GM12878 (cell line): ENCODE measurements at regions not wholly inside any gene's neighbourhood (a gene's known extent, or its start where the extent isn't known, plus 50 kb on each side); places are given as distances from the start of the nearest gene placed in this dataset.

ENCODE experiments used
- ATAC-seq: fragments of 200-7000 bp; cut with Tn5 transposase; 3 replicates; pipeline ENCODE4 v1.9.1; 2020; ENCODE audit warnings: mild to moderate bottlenecking, moderate library complexity
- BruUV-seq: library from RNA; stranded (reverse); fragments of 400-500 nt; replicated peaks from 2 replicates; lab custom pipeline; 2021; lab: Mats Ljungman, UMichigan
- CTCF ChIA-PET: fragments of 300-600 bp; sonication (Branson Sonifier 250); formaldehyde crosslinking; extraction: SDS; loops from one replicate; lab custom pipeline; 2021; ENCODE audit warnings: inconsistent platforms; lab: Yijun Ruan, JAX
- POLR2A ChIA-PET: fragments of 350-600 bp; formaldehyde crosslinking; extraction: SDS; loops from one replicate; lab custom pipeline; 2021; ENCODE audit warnings: inconsistent platforms; lab: Charles Lee
- RAD21 ChIA-PET: fragments of 300-600 bp; sonication (Branson Sonifier 250); formaldehyde crosslinking; loops from one replicate; lab custom pipeline; 2023; ENCODE audit warnings: antibody characterized with exemption; ENCODE audit not compliant: unreplicated experiment; lab: Charles Lee
- SMC1A ChIA-PET: fragments of 300-600 bp; sonication (Branson Sonifier 250); formaldehyde crosslinking; loops from one replicate; lab custom pipeline; 2023; ENCODE audit not compliant: unreplicated experiment, uncharacterized antibody; lab: Charles Lee
- DNase-seq: peaks from one replicate; pipeline ENCODE4 v3.0.0-alpha.2; 2011; ENCODE audit warnings: low read depth, low spot score
- FAIRE-seq: peaks from 3 replicates; lab custom pipeline; 2011; peaks lifted over from hg19 to GRCh38; lab: Jason Lieb, UNC
- H2AFZ ChIP-seq: 2 replicates; pipeline ENCODE4 v1.6.0; 2011; ENCODE audit warnings: low read depth, low read length, control low read depth; ENCODE audit not compliant: control insufficient read depth
- H3K27ac ChIP-seq: 2 replicates; pipeline ENCODE4 v1.5.1; 2011; ENCODE audit warnings: control low read depth; ENCODE audit not compliant: control insufficient read depth, insufficient read depth
- H3K27me3 ChIP-seq, 2 experiments: replicated peaks in 1 of 2; 2 replicates each; pipeline versions ENCODE4 v1.6.0 to v1.6.1; 2011; ENCODE audit warnings: low read length in 1 of 2; ENCODE audit not compliant: control insufficient read depth in 2 of 2, insufficient read depth in 2 of 2
- H3K36me3 ChIP-seq, 2 experiments: 2 replicates each; pipeline ENCODE4 v1.5.1; 2011; ENCODE audit warnings: low read length in 1 of 2; ENCODE audit not compliant: control insufficient read depth in 2 of 2, insufficient read depth in 2 of 2
- H3K4me1 ChIP-seq: 2 replicates; pipeline ENCODE4 v1.6.1; 2011; ENCODE audit warnings: mild to moderate bottlenecking, low read length, moderate library complexity, mixed read lengths; ENCODE audit not compliant: control insufficient read depth, insufficient read depth
- H3K4me2 ChIP-seq: 2 replicates; pipeline ENCODE4 v1.6.0; 2011; ENCODE audit warnings: control low read depth; ENCODE audit not compliant: control insufficient read depth, insufficient read depth
- H3K4me3 ChIP-seq: fragments of 200-600 bp; sonication (generic); 2 replicates; pipeline ENCODE4 v1.5.1; 2016
- H3K79me2 ChIP-seq: 2 replicates; pipeline ENCODE4 v1.6.0; 2011; ENCODE audit warnings: low read length; ENCODE audit not compliant: control insufficient read depth, insufficient read depth
- H3K9ac ChIP-seq: 2 replicates; pipeline ENCODE4 v1.8.0; 2011; ENCODE audit warnings: low read length, control low read depth, mixed read lengths; ENCODE audit not compliant: control insufficient read depth, insufficient read depth
- H3K9me3 ChIP-seq: replicated peaks from 3 replicates; pipeline ENCODE4 v1.5.1; 2011; ENCODE audit warnings: mild to moderate bottlenecking, low read length; ENCODE audit not compliant: control insufficient read depth, insufficient read depth
- H4K20me1 ChIP-seq: 2 replicates; pipeline ENCODE4 v1.6.0; 2011; ENCODE audit not compliant: control insufficient read depth, insufficient read depth
- ATF2 ChIP-seq: IDR thresholded peaks from 2 replicates; pipeline ENCODE4 v1.6.1; 2012; ENCODE audit warnings: low read length, inconsistent platforms
- BCLAF1 ChIP-seq: fragments of 450-650 bp; IDR thresholded peaks from 2 replicates; pipeline ENCODE4 v1.6.1; 2017; ENCODE audit warnings: antibody characterized with exemption, mild to moderate bottlenecking, moderate library complexity
- CBX3 ChIP-seq: fragments of 200-600 bp; sonication (generic); IDR thresholded peaks from 2 replicates; pipeline ENCODE4 v1.6.1; 2016; ENCODE audit warnings: low read depth, borderline replicate concordance
- EGR1 ChIP-seq, 2 experiments: IDR thresholded peaks; 1 replicate in 1 of 2; 2 replicates in 1 of 2; pipeline ENCODE4 v1.6.1; 2011 to 2012; ENCODE audit warnings: low read depth in 2 of 2, low read length in 2 of 2, borderline replicate concordance in 1 of 2, mild to moderate bottlenecking in 1 of 2, moderate library complexity in 1 of 2
- EZH2 ChIP-seq: IDR thresholded peaks from 2 replicates; pipeline ENCODE4 v1.6.1; 2012; ENCODE audit warnings: low read depth, mild to moderate bottlenecking, control low read depth, inconsistent platforms, low read length, borderline replicate concordance; ENCODE audit not compliant: control insufficient read depth
- KAT2A ChIP-seq: conservative IDR thresholded peaks from 2 replicates; pipeline ENCODE4 v1.6.1; 2011; ENCODE audit warnings: low read depth, low read length; ENCODE audit not compliant: control insufficient read depth
- KDM1A ChIP-seq: fragments of 200-600 bp; sonication (generic); IDR thresholded peaks from 2 replicates; pipeline ENCODE4 v1.6.1; 2016; ENCODE audit warnings: borderline replicate concordance
- MAX ChIP-seq: IDR thresholded peaks from 2 replicates; pipeline ENCODE4 v1.6.1; 2012; ENCODE audit warnings: low read depth, low read length, improper control_type of control experiment
- MYB ChIP-seq: fragments of 150-350 bp; IDR thresholded peaks from 2 replicates; pipeline ENCODE4 v1.6.1; 2014; ENCODE audit warnings: mild to moderate bottlenecking, low read depth, low read length, borderline replicate concordance
- NR2C1 ChIP-seq: fragments of 450-650 bp; IDR thresholded peaks from 2 replicates; pipeline ENCODE4 v1.6.1; 2017; ENCODE audit warnings: antibody characterized with exemption, mild to moderate bottlenecking, moderate library complexity
- POLR2AphosphoS2 ChIP-seq: IDR thresholded peaks from 2 replicates; pipeline ENCODE4 v1.6.1; 2011; ENCODE audit warnings: low read depth, mild to moderate bottlenecking, low read length, improper control_type of control experiment, moderate library complexity
- RAD51 ChIP-seq: fragments of 450-650 bp; IDR thresholded peaks from 2 replicates; pipeline ENCODE4 v1.6.1; 2016; ENCODE audit warnings: moderate library complexity, mild to moderate bottlenecking, inconsistent platforms
- SMAD1 ChIP-seq: fragments of 450-650 bp; IDR thresholded peaks from 2 replicates; pipeline ENCODE4 v1.6.1; 2018; ENCODE audit warnings: mild to moderate bottlenecking, low read depth; ENCODE audit not compliant: partially characterized antibody
- TCF12 ChIP-seq: IDR thresholded peaks from 2 replicates; pipeline ENCODE4 v1.6.1; 2011; ENCODE audit warnings: low read depth, mild to moderate bottlenecking, low read length
- WGBS: methylation state at CpG from one replicate; pipeline ENCODE4 v1.1.6; 2016; ENCODE audit warnings: low lambda C conversion rate; ENCODE audit not compliant: insufficient replicate concordance, insufficient coverage; ENCODE audit errors: missing lambda C conversion rate; 5-methylcytosine and 5-hydroxymethylcytosine counted together
- in situ Hi-C: fragments of 300-500 bp; cut with MboI; formaldehyde crosslinking; loops from 9 replicates; pipeline ENCODE4 v1.14.3; 2018; ENCODE audit warnings: mixed read lengths
- intact Hi-C: fragments of 100-400 bp; cut with micrococcal nuclease; formaldehyde crosslinking; loops from one replicate; pipeline ENCODE4 v1.14.2; 2022; ENCODE audit not compliant: unreplicated experiment
- TF ChIP-seq, protein P1 (sequence below): fragments of 450-650 bp; IDR thresholded peaks from 2 replicates; pipeline ENCODE4 v1.6.1; 2017; ENCODE audit warnings: mild to moderate bottlenecking, low read depth, inconsistent platforms; ENCODE audit not compliant: poor library complexity, severe bottlenecking
- TF ChIP-seq, protein P2 (sequence below): IDR thresholded peaks from 2 replicates; pipeline ENCODE4 v1.6.1; 2011; ENCODE audit warnings: low read depth, mild to moderate bottlenecking, low read length, moderate library complexity, borderline replicate concordance; ENCODE audit errors: extremely low read depth
- TF ChIP-seq, protein P3 (sequence below): fragments of 450-650 bp; IDR thresholded peaks from 2 replicates; pipeline ENCODE4 v1.6.1; 2016; ENCODE audit warnings: mild to moderate bottlenecking

- H3K36me3 ChIP-seq, result no peaks in the 10 kb centered on the region
- in situ Hi-C loops, result no loop called here
- ChIA-PET CTCF (interaction anchor here (0.7 kb wide), 2 partner anchors 143 to 1365 kb away, joined by 3 read pairs; no protein-coding TSS in a partner anchor), SMC1A (no interaction called here), POLR2A (no interaction called here), RAD21 (interaction anchor here (0.6 kb wide), 1 partner anchor 179 kb away, joined by 3 read pairs; no protein-coding TSS in a partner anchor)
- intact Hi-C loops, result no loop called here
- no peak overlapping the region for H3K27ac ChIP-seq
- ATAC-seq, result no peak
- no peaks in the 10 kb centered on the region for H3K4me1 ChIP-seq
- H3K27me3 ChIP-seq, result no peaks in the 10 kb centered on the region
- H3K79me2 ChIP-seq, result no peaks in the 10 kb centered on the region
- no peaks in the 10 kb centered on the region for H4K20me1 ChIP-seq
- no peak overlapping the region for H3K4me2 ChIP-seq
- no peaks in the 10 kb centered on the region for H3K9me3 ChIP-seq
- no peak for DNase-seq
- WGBS, result 66% methylated on average over 3 of the region's 3 CpGs
- BruUV-seq, result no TSS peak
- H3K9ac ChIP-seq, result no peak overlapping the region
- H3K4me3 ChIP-seq, result no peak overlapping the region
- no peak for FAIRE-seq
- no peak overlapping the region for H2AFZ ChIP-seq
- TF ChIP-seq NR2C1, result no peak
- TF ChIP-seq, protein P1, sequence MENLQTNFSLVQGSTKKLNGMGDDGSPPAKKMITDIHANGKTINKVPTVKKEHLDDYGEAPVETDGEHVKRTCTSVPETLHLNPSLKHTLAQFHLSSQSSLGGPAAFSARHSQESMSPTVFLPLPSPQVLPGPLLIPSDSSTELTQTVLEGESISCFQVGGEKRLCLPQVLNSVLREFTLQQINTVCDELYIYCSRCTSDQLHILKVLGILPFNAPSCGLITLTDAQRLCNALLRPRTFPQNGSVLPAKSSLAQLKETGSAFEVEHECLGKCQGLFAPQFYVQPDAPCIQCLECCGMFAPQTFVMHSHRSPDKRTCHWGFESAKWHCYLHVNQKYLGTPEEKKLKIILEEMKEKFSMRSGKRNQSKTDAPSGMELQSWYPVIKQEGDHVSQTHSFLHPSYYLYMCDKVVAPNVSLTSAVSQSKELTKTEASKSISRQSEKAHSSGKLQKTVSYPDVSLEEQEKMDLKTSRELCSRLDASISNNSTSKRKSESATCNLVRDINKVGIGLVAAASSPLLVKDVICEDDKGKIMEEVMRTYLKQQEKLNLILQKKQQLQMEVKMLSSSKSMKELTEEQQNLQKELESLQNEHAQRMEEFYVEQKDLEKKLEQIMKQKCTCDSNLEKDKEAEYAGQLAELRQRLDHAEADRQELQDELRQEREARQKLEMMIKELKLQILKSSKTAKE, result no peak
- TF ChIP-seq KDM1A, result no peak
- no peak for TF ChIP-seq POLR2AphosphoS2
- TF ChIP-seq, protein P2, sequence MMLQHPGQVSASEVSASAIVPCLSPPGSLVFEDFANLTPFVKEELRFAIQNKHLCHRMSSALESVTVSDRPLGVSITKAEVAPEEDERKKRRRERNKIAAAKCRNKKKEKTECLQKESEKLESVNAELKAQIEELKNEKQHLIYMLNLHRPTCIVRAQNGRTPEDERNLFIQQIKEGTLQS, result no peak
- TF ChIP-seq SMAD1, result no peak
- TF ChIP-seq EGR1 (IDR thresholded peaks at IDR 0.05; ENCODE audit: borderline replicate concordance in 1 of 2, low read depth in 2 of 2, low read length in 2 of 2), result no peak
- no peak for TF ChIP-seq CBX3
- TF ChIP-seq MYB, result no peak
- no peak for TF ChIP-seq TCF12
- no peak for TF ChIP-seq EZH2
- TF ChIP-seq RAD51, result no peak
- TF ChIP-seq, protein P3, sequence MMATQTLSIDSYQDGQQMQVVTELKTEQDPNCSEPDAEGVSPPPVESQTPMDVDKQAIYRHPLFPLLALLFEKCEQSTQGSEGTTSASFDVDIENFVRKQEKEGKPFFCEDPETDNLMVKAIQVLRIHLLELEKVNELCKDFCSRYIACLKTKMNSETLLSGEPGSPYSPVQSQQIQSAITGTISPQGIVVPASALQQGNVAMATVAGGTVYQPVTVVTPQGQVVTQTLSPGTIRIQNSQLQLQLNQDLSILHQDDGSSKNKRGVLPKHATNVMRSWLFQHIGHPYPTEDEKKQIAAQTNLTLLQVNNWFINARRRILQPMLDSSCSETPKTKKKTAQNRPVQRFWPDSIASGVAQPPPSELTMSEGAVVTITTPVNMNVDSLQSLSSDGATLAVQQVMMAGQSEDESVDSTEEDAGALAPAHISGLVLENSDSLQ, result no peak
- no peak for TF ChIP-seq BCLAF1
- TF ChIP-seq ATF2, result no peak
- no peak for TF ChIP-seq MAX
- TF ChIP-seq KAT2A, result no peak
Measured at GRCh38 chr5:90084342-90084741, 325.2 kb downstream of the CETN3 start.
